ENCODE measurements at regions not wholly inside any gene's neighbourhood (a gene's known extent, or its start where the extent isn't known, plus 50 kb on each side); places are given as distances from the start of the nearest gene placed in this dataset.

DNA sequence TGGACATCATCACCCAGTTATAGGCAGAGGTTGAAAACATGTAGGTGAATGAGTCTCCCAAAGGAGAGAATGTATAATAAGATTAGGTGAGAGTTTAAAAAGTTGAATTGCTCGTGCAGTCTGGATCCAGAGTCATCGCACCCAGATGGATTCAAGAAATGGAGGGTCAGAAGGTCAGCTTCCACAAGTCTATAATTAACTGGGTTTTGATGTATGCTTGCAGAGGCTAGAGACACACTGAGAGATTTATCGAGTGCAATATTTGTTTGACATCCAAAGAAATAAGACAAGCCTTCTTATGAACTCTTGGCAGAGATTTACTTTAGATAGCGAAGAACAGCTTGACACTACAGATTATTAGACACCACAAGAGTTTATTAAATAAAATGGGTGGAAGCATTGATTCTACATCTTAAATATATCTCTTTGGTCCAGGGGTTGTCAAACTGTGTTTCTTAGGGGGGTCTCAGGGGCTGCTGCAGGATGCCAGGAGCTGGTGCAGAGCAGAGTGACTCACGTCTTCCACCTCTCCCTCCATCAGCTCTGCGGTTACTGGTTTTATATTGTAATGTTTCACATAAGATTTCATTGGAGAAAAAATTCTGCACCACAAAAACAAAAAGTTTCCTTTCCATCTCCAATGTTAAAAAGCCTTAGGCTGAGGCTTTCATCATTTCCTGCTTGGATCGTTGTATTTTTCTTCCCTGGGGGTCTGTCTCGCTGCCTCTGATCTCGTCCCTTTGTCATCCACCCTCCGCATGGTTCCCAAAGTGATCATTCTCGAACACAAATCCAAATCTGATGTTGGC lies 176.2 kb upstream of the AHI1 start:
- POLR2A ChIA-PET (ENCODE audit: partially characterized antibody): no interaction called here
- Histone ChIP-seq H3K14ac (ENCODE audit: insufficient read length) (no peak overlapping the region), H3K4ac (replicated peaks; ENCODE audit: insufficient read length, low read depth, low read length) (no peak overlapping the region), H3K36me3 (ENCODE audit: control insufficient read depth in 2 of 4, insufficient read depth in 4 of 4, low read length in 3 of 4) (no peaks in the 10 kb centered on the region), H2AFZ (ENCODE audit: low read length) (peak overlapping the region; percentile 50), H3K79me2 (ENCODE audit: control insufficient read depth in 1 of 2, insufficient read depth in 2 of 2, low read length in 2 of 2) (no peaks in the 10 kb centered on the region), H2BK120ac (replicated peaks; ENCODE audit: low read depth, low read length) (no peak overlapping the region), H2BK20ac (ENCODE audit: low read length) (no peak overlapping the region), H3K4me1 (replicated peaks in 1 of 4; ENCODE audit: control insufficient read depth in 3 of 4, insufficient read depth in 4 of 4, low read length in 3 of 4) (no peaks in the 10 kb centered on the region), H3K23me2 (ENCODE audit: low read depth, low read length) (no peaks in the 10 kb centered on the region), H2BK12ac (ENCODE audit: low read depth, low read length) (no peak overlapping the region), H4K8ac (ENCODE audit: extremely low read depth, insufficient read depth, low read length) (no peak overlapping the region), H4K91ac (replicated peaks; ENCODE audit: insufficient read length, low read length) (no peak overlapping the region), H3K23ac (ENCODE audit: insufficient read length) (no peak overlapping the region), H3K79me1 (ENCODE audit: low read depth, low read length) (no peaks in the 10 kb centered on the region), H4K20me1 (replicated peaks in 1 of 2; ENCODE audit: control insufficient read depth in 1 of 2, insufficient read depth in 2 of 2, low read length in 2 of 2) (no peaks in the 10 kb centered on the region), H3K9me3 (ENCODE audit: insufficient read depth in 2 of 2, low read depth in 1 of 2, low read length in 1 of 2) (no peaks in the 10 kb centered on the region), H3K4me2 (ENCODE audit: insufficient read depth in 1 of 2, low read depth in 2 of 2, low read length in 2 of 2) (no peak overlapping the region), H3K4me3 (ENCODE audit: extremely low read depth in 1 of 4, insufficient read depth in 2 of 4, low read depth in 3 of 4, low read length in 4 of 4) (no peak overlapping the region), H2BK5ac (ENCODE audit: low read depth, low read length) (no peak overlapping the region), H4K5ac (ENCODE audit: insufficient read length, low read depth, low read length) (no peak overlapping the region), H3K27me3 (replicated peaks in 1 of 4; ENCODE audit: control insufficient read depth in 3 of 4, extremely low read depth in 1 of 4, insufficient read depth in 3 of 4, low read length in 3 of 4) (no peaks in the 10 kb centered on the region), H3K27ac (ENCODE audit: low read depth, low read length) (no peak overlapping the region), H2AK5ac (ENCODE audit: low read depth, low read length) (no peak overlapping the region), H2BK15ac (ENCODE audit: low read length) (no peak overlapping the region), H3K18ac (ENCODE audit: extremely low read depth, low read length) (no peak overlapping the region), H3K9ac (replicated peaks in 1 of 4; ENCODE audit: extremely low read depth in 1 of 4, low read depth in 3 of 4, low read length in 3 of 4) (no peak overlapping the region), H3K56ac (replicated peaks; ENCODE audit: insufficient read length, low read depth, low read length) (no peak overlapping the region)
- WGBS, 2 experiments (ENCODE audit: extremely low coverage in 1 of 2, insufficient coverage in 1 of 2, insufficient read length in 1 of 2, insufficient replicate concordance in 2 of 2, low coverage in 1 of 2, low lambda C conversion rate in 2 of 2, missing lambda C conversion rate in 1 of 2): 90% methylated on average over 11 of the region's 11 CpGs; no CpG with 5 or more reads in 1 of the 2 experiments
- CTCF ChIA-PET (ENCODE audit: partially characterized antibody): interaction anchor here (0.6 to 3.6 kb wide), 8 partner anchors 134 to 553 kb away, joined by 3 to 13 read pairs (median 3); no protein-coding TSS in a partner anchor
- no peak for FAIRE-seq
- DNase-seq (ENCODE audit: low read depth in 1 of 2, low spot score in 2 of 2): no peak
- no peak for TF ChIP-seq FOSL1 (IDR thresholded peaks at IDR 0.05; ENCODE audit: insufficient read depth, low read depth, low read length)
